ENCODE measurements at regions not wholly inside any gene's neighbourhood (a gene's known extent, or its start where the extent isn't known, plus 50 kb on each side); places are given as distances from the start of the nearest gene placed in this dataset.

- no peak for DNase-seq
These were observed 218.4 kb downstream of the MED10 start for GRCh38 chr5:6159832-6160430.

GRCh38 chr5:6158974-6159831 is 219.1 kb downstream of the MED10 start:
- DNase-seq, result no peak

- DNase-seq, result no peak
These were observed 224.1 kb downstream of the MED10 start for GRCh38 chr5:6154216-6154615.

- no peak for DNase-seq
These were observed 232.1 kb downstream of the MED10 start for GRCh38 chr5:6146271-6146670.

GRCh38 chr5:6145616-6146237 is 232.6 kb downstream of the MED10 start:
- DNase-seq, result no peak

DNA sequence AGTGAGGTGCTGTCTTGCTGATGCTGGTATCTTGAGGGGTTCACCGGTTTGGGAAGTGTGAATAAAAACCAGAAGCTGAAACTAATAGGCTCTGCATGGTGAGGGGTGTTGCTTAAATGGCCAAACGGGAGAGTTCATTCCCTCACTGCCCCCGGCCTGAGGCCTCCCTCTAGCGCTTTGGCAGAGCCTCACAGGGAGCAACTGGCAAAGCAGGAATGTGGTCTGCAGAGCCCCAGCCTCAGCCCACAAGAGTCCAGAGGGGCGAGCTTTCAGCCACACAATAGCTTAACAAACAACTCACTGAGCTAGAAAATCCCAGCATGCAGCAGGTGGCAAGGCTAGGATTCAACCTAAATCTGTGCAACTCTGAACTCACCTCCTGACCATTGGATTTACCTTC is 234.8 kb downstream of the MED10 start:
- no peak for DNase-seq

GRCh38 chr5:6142353-6142752 is 236.0 kb downstream of the MED10 start:
- DNase-seq, result no peak

DNA sequence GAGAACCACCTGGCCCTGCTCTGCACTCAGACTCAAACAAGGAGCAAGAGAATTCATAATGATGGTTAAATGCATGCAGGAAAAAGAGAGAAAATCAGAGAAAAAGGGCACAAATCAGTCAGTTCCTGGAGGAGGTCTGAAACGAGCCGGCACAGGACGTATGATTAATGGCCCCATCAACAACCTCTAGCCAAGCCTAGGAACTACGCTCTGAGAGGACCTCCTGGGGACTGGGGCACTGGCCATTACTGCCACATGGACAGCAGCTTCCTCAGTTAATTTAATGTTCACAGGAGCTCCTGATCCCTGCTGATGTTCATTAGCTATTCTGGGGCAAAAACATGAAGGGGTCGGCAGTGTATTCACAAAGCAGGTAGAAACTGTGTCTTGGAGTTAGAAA is 238.1 kb downstream of the MED10 start:
- no peak for DNase-seq

GRCh38 chr5:6135977-6136376 is 242.4 kb downstream of the MED10 start:
- no peak for DNase-seq

DNA sequence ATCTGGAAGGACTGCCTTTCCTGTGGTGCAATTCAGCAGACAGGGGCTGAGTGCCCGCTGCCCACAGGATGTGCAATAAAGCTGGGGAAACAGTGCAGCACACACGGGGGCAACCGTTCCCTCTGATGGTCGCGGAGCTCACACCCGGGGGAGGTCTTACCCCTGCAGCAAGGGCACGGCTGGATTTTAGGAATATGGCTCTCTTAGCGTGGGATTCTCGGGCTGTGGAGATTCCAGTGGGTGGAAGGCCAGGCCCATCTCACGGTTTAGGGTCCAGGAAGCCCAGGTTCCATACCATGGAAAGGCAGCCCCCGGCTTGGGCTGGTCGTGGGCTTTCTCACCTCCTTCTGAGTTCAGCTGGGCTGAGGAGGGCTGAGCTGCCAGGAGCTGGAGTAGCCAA is 244.1 kb downstream of the MED10 start:
- DNase-seq, result no peak

- no peak for DNase-seq
These were observed 252.6 kb downstream of the MED10 start for GRCh38 chr5:6125781-6126180.

- DNase-seq, result no peak
These were observed 259.7 kb downstream of the MED10 start for GRCh38 chr5:6118691-6119090.

DNA sequence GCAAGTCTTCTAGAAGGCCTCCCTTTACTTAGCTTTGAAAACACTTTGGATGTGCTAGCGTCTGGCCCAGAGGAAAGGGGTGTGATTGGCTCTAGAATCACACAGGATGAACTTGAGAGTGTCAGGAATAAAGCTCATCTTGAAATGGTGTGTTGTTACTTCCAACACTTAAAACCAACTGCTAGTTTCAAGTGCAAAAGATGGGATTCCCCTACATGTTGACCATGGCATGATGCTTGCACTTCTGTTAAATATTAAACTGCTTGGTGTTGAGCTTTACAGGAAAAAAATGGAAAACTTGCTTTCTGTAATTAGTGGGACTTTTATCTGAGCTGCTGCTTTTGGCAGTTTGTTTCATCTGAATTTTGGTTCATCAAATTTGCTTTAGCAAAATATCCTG is 261.1 kb downstream of the MED10 start:
- no peak for DNase-seq

GRCh38 chr5:6115852-6116251 is 262.5 kb downstream of the MED10 start:
- DNase-seq, result no peak

GRCh38 chr5:6112538-6112937 is 265.8 kb downstream of the MED10 start:
- DNase-seq, result no peak

DNA sequence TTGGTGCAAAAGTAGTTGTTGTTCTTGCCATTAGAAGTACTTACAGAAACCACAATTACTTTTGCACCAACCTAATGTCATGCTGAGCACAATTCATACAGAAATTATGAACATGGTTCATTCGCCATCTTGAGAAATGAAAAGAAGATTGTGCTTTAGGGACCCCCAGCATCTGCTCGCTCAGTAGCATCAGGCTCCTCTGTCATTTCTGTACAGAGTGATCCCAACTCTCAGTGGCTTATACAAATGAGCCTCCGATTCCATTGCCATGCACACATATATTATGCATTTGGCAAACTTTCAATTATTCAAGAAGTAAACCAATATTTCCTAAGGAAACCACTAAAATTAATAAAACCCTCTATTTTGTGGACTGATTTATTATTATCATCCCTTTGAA is 266.2 kb downstream of the MED10 start:
- DNase-seq, result no peak

DNA sequence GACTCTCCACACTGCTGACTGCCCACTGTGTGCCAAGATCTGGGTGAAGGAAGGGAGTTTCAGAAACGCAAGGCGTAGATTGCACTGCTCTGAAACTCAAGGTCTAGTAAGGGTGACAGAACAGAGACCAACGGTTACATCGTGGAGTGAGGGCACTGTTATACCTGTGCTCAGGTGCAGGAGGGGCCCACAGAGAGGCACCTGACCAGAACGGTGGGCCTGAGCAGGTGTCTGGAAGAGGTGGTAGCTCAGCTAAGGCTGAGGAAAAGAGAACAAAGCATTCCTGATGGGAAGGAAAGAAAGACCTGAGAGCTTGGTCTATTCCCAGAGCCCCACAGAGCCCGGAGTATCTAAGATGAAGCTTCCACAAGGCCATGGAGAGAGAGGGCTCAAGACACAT is 267.2 kb downstream of the MED10 start:
- DNase-seq, result no peak

GRCh38 chr5:6110441-6111005 is 267.8 kb downstream of the MED10 start:
- DNase-seq, result no peak

DNA sequence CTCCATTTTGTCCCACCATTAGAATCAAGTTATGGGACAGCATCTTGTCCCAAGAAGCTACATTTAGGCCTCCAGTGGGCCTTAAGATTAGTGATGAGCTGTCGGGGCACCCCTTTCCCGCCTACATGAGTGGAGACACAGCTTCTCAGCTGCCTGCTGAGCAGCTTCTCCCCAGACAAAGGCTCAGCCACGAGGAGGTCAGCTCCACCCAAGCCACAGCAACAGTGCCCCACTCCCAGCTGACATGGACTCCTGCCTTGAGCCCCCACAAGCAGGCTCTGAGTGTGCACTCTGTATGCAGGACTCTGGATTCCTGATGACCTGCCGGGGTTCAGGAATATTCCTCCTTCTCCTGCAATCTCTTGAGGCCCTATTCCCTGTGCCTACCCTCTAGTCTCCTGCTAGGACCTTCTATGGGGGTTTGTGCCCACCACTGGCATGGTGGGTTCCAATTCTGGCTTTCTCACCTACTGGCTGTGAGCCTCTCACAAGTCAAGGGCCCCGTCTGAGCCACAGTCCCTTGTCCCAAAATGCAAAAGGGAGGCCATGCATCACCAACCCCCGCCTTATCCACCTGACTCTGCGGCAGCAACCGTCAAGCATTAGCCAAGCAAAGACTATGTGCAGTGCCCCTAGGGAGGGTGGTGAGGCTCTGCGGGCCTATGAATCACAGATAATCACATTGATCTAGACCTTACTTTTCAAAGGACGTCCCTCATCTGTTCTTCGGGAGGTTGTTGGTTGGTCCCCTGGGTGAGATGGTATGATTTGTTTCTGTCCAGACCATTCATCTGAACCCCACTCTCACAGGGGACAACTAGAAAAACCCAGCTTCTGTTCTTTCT is 269.1 kb downstream of the MED10 start:
- DNase-seq, result no peak

DNA sequence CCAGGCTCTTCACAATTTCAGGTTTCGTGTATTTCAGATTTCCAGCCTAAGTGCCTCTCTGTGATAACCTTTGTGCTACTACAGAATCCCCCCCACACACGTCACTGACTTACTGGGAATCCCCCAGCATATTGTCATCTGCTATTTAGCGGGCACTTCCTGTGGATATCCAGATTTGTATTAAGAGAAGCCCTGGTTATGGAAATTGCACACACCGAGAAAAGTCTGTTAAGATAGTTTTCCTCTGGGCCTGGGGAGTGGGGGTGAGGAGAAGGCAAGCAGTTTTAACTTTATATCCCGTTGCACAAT is 269.9 kb downstream of the MED10 start:
- DNase-seq, result no peak

- no peak for DNase-seq
These were observed 270.4 kb downstream of the MED10 start for GRCh38 chr5:6107675-6108539.

DNA sequence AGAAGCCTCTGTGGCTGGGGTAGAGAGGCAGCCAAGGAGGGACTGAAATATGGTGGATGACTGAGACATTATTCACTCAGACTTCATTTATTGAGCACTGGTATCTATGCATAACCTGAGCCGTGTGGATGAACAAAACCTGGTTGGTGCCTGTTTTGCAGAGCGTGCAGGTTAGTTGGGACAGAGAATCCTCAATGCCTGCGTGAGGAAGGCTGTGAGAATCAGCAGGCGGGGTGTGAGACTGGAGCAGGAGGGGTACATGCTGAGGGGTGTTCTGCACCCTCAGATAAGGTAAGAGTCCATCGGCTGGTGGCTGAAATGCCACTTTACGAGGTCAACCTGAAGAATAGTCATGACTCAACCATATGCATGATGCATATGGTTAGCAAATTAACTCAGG is 271.6 kb downstream of the MED10 start:
- DNase-seq, result no peak
